Heart left ventricle (tissue), 16 donors: ENCODE measurements at regions not wholly inside any gene's neighbourhood (a gene's known extent, or its start where the extent isn't known, plus 50 kb on each side); places are given as distances from the start of the nearest gene placed in this dataset.
"Not testable (repeated sequence)": the region's sequence is repeated elsewhere in the genome, so short reads cannot be mapped to it uniquely, and the experiment has no call there.

Experiments
- ATAC-seq, 4 donors: fragments of 200-7000 bp; cut with Tn5 transposase; one replicate each; pipeline ENCODE4 v1.9.1; 2020 to 2022; ENCODE audit warnings: moderate library complexity in 4 of 4, mild to moderate bottlenecking in 3 of 4, moderate number of reproducible peaks in 1 of 4
- DNase-seq, 5 donors: peaks; one replicate each; pipeline ENCODE4 v3.0.0-alpha.2; 2020
- H3K27ac ChIP-seq, 12 donors: fragments of 200-600 bp; sonication (generic) in 4 of 12; one replicate each; pipeline versions ENCODE4 v1.5.0 to v1.8.0; 2016 to 2022; ENCODE audit warnings: mild to moderate bottlenecking in 2 of 12
- H3K27me3 ChIP-seq, 9 donors: fragments of 200-600 bp; sonication (generic) in 2 of 9; one replicate each; pipeline versions ENCODE4 v1.5.1 to v1.8.0; 2016 to 2022; ENCODE audit warnings: mild to moderate bottlenecking in 3 of 9
- H3K36me3 ChIP-seq, 9 donors: fragments of 200-600 bp; sonication (generic) in 2 of 9; one replicate each; pipeline versions ENCODE4 v1.5.0 to v1.8.0; 2018 to 2022; ENCODE audit warnings: mild to moderate bottlenecking in 2 of 9
- H3K4me1 ChIP-seq, 12 donors: fragments of 200-600 bp; sonication (generic) in 4 of 12; one replicate each; pipeline versions ENCODE4 v1.5.0 to v1.8.0; 2016 to 2022; ENCODE audit warnings: mild to moderate bottlenecking in 3 of 12
- H3K4me3 ChIP-seq, 12 donors: fragments of 200-600 bp; sonication (generic) in 4 of 12; one replicate each; pipeline versions ENCODE4 v1.5.0 to v1.8.0; 2017 to 2022; ENCODE audit warnings: mild to moderate bottlenecking in 9 of 12, moderate library complexity in 4 of 12
- H3K9me3 ChIP-seq, 12 donors: fragments of 200-600 bp; sonication (generic) in 4 of 12; one replicate each; pipeline versions ENCODE4 v1.5.0 to v1.8.0; 2016 to 2022; ENCODE audit warnings: mild to moderate bottlenecking in 1 of 12
- POLR2A ChIP-seq, 2 donors: fragments of 450-650 bp; IDR thresholded peaks; one replicate each; pipeline ENCODE4 v1.6.1; 2017; ENCODE audit warnings: antibody characterized with exemption in 2 of 2, mild to moderate bottlenecking in 2 of 2, moderate library complexity in 2 of 2
- WGBS, 4 donors: extraction: QIAGEN DNeasy Blood & Tissue Kit in 2 of 4; methylation state at CpG; one replicate each; pipeline versions ENCODE4 v1.1.5 to v1.1.7; 2013 to 2018; 5-methylcytosine and 5-hydroxymethylcytosine counted together
- intact Hi-C, 10 donors: fragments of 100-400 bp; cut with DNase I; formaldehyde crosslinking; loops; one replicate each; pipeline versions ENCODE4 v1.11.1 to v1.14.2; 2022
- TF ChIP-seq, protein P1 (sequence below), 12 donors: fragments of 200-600 bp; sonication (generic) in 4 of 12; IDR thresholded peaks; one replicate each; pipeline versions ENCODE4 v1.5.0 to v1.8.0; 2018 to 2022; ENCODE audit warnings: antibody characterized with exemption in 12 of 12, mild to moderate bottlenecking in 5 of 12
- donor health status: ischemic (EF 13 %, LVEDD 7.1; RV severe dilation, severe dysfunction).
- donor health status: healthy with polysubstance abuse.
- donor health status: DM: no; HTN: yes; CAD: no.
- donor health status: DM: no; HTN: no; CAD: no.
- donor health status: ischemic (EF 25% LVEDD 6.9; RV normal size, moderate dysfunction).
- donor health status: ischemic (EF 25% LVEDD 5.7; RV mildly dilated, moderate dysfunction).
- donor health status: healthy.
- donor health status: DM: yes; HTN: yes; CAD: no.
- donor health status: ischemic (EF 35%, LVEDD 5.7; RV mildly dilated, moderate dysfunction).
- donor health status: nonischemic (EF 11% LVEDD 7.7; RV severe dilation, severe dysfunction).
- donor health status: DM: yes; HTN: yes; CAD: no.
- donor health status: PGD.
- donor health status: ischemic (EF 29% LVEDD 5.4; RV normal size, mild dysfunction).
- donor health status: nonischemic (EF 23%, LVEDD 6.1; RV moderate dilation, normal function).

DNA sequence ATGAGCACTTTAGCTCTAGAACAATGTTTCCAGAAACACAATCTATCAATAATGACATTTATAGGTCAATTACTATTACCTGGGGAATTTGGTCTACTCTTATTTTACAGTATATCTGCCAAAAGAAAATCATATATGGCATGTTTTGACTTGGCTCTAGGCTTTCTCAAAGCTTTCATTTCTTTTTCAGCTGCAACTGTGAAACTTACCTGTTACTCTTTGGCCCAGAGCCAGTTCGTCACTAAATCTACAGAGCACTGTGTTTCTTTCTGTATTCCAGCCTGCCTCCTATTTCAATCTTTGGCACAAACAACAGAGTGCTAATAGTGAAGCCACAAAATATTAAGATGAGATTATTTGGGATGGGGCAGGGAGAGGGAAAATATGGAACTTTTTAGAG is 76.0 kb downstream of the P2RY1 start:
- DNase-seq: no peak
- no peak for TF ChIP-seq POLR2A (IDR thresholded peaks at IDR 0.05)
- TF ChIP-seq, protein P1, sequence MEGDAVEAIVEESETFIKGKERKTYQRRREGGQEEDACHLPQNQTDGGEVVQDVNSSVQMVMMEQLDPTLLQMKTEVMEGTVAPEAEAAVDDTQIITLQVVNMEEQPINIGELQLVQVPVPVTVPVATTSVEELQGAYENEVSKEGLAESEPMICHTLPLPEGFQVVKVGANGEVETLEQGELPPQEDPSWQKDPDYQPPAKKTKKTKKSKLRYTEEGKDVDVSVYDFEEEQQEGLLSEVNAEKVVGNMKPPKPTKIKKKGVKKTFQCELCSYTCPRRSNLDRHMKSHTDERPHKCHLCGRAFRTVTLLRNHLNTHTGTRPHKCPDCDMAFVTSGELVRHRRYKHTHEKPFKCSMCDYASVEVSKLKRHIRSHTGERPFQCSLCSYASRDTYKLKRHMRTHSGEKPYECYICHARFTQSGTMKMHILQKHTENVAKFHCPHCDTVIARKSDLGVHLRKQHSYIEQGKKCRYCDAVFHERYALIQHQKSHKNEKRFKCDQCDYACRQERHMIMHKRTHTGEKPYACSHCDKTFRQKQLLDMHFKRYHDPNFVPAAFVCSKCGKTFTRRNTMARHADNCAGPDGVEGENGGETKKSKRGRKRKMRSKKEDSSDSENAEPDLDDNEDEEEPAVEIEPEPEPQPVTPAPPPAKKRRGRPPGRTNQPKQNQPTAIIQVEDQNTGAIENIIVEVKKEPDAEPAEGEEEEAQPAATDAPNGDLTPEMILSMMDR (IDR thresholded peaks at IDR 0.05): no peak
- 79 to 96% (median 91%) methylated on average over 1 of the region's 1 CpG for WGBS, 4 donors
- ATAC-seq: no peak
- Histone ChIP-seq H3K9me3 (peaks cover 0 to 6% (median 0%) of the 10 kb centered on the region in 12 donors), H3K36me3 (no peaks in the 10 kb centered on the region), H3K4me1 (peaks cover 0 to 11% (median 1%) of the 10 kb centered on the region in 12 donors), H3K4me3 (no peak overlapping the region), H3K27ac (no peak overlapping the region), H3K27me3 (no peaks in the 10 kb centered on the region)
- intact Hi-C loops: no loop called here

GRCh38 chr3:152914743-152915142 is 79.8 kb downstream of the P2RY1 start:
- 86 to 94% (median 86%) methylated on average over 8 of the region's 8 CpGs for WGBS, 4 donors
- H3K27ac ChIP-seq, H3K27me3 ChIP-seq, intact Hi-C loops, DNase-seq, H3K9me3 ChIP-seq, H3K4me3 ChIP-seq, ATAC-seq, H3K36me3 ChIP-seq: not testable (repeated sequence)
- H3K4me1 ChIP-seq: peaks cover 0 to 11% (median 0%) of the 10 kb centered on the region in 12 donors

- WGBS, 4 donors: 63 to 75% (median 65%) methylated on average over 3 of the region's 3 CpGs
- H3K27me3 ChIP-seq: no peaks in the 10 kb centered on the region
- ATAC-seq: no peak
- peaks cover 0 to 1% (median 0%) of the 10 kb centered on the region in 12 donors for H3K4me1 ChIP-seq
- DNase-seq: no peak
- H3K9me3 ChIP-seq: peaks cover 0 to 6% (median 0%) of the 10 kb centered on the region in 12 donors
- H3K27ac ChIP-seq: no peak overlapping the region
- H3K4me3 ChIP-seq: no peak overlapping the region
- intact Hi-C loops: no loop called here
- no peak for TF ChIP-seq POLR2A (IDR thresholded peaks at IDR 0.05)
- TF ChIP-seq, protein P1 (IDR thresholded peaks at IDR 0.05): no peak
- no peaks in the 10 kb centered on the region for H3K36me3 ChIP-seq
Measured at GRCh38 chr3:152915695-152916094, 80.8 kb downstream of the P2RY1 start.

- no peak for DNase-seq
- no peak for TF ChIP-seq POLR2A (IDR thresholded peaks at IDR 0.05)
- TF ChIP-seq, protein P1 (IDR thresholded peaks at IDR 0.05): no peak
Measured at GRCh38 chr3:152916753-152917279, 81.9 kb downstream of the P2RY1 start.

GRCh38 chr3:152921351-152921750 is 86.4 kb downstream of the P2RY1 start:
- H3K27ac ChIP-seq: no peak overlapping the region
- no peak overlapping the region for H3K4me3 ChIP-seq
- intact Hi-C loops: no loop called here
- TF ChIP-seq POLR2A (IDR thresholded peaks at IDR 0.05): no peak
- TF ChIP-seq, protein P1 (IDR thresholded peaks at IDR 0.05): no peak
- peaks cover 0 to 6% (median 0%) of the 10 kb centered on the region in 12 donors for H3K9me3 ChIP-seq
- DNase-seq (no peak), ATAC-seq (no peak)
- H3K36me3 ChIP-seq: no peaks in the 10 kb centered on the region
- H3K27me3 ChIP-seq: no peaks in the 10 kb centered on the region
- no peaks in the 10 kb centered on the region for H3K4me1 ChIP-seq

More at GRCh38 chr3:152916753-152917279, 81.9 kb downstream of the P2RY1 start:
- intact Hi-C loops: no loop called here
- Histone ChIP-seq H3K4me1 (no peaks in the 10 kb centered on the region), H3K36me3 (no peaks in the 10 kb centered on the region), H3K27ac (no peak overlapping the region), H3K27me3 (no peaks in the 10 kb centered on the region), H3K4me3 (no peak overlapping the region), H3K9me3 (peaks cover 0 to 4% (median 0%) of the 10 kb centered on the region in 12 donors)
- 79 to 84% (median 81%) methylated on average over 5 of the region's 5 CpGs for WGBS, 4 donors
- no peak for ATAC-seq
